Activated CD8-positive, alpha-beta memory T cell treated with anti-CD3 and anti-CD28 coated beads, Interleukin-2, amount 10 ng/mL, durations not matched to agents 7 days and 5 days (primary cell): ENCODE measurements at regions not wholly inside any gene's neighbourhood (a gene's known extent, or its start where the extent isn't known, plus 50 kb on each side); places are given as distances from the start of the nearest gene placed in this dataset.

Experiments
- ATAC-seq: fragments of 150-1000 bp; cut with Tn5 transposase; one replicate; pipeline ENCODE4 v1.10.0; 2021; ENCODE audit warnings: moderate library complexity
- CTCF ChIA-PET: fragments of 350-600 bp; sonication (Branson Sonifier 250); formaldehyde crosslinking; loops from one replicate; lab custom pipeline; 2021; ENCODE audit warnings: antibody characterized with exemption; lab: Charles Lee
- DNase-seq: peaks from one replicate; pipeline ENCODE4 v3.0.0-alpha.2; 2020
- H3K27ac Mint-ChIP-seq: one replicate; pipeline ENCODE4 v1.8.0; 2021; ENCODE audit warnings: mild to moderate bottlenecking, mixed read lengths
- H3K27me3 Mint-ChIP-seq: one replicate; pipeline ENCODE4 v1.8.0; 2021; ENCODE audit warnings: mixed read lengths
- H3K36me3 Mint-ChIP-seq: one replicate; pipeline ENCODE4 v1.8.0; 2021; ENCODE audit warnings: mild to moderate bottlenecking, mixed read lengths
- H3K4me1 Mint-ChIP-seq: one replicate; pipeline ENCODE4 v1.8.0; 2021; ENCODE audit warnings: mixed read lengths
- H3K4me3 Mint-ChIP-seq: one replicate; pipeline ENCODE4 v1.8.0; 2021; ENCODE audit warnings: mild to moderate bottlenecking, moderate library complexity, mixed read lengths
- H3K9me3 Mint-ChIP-seq: one replicate; pipeline ENCODE4 v1.8.0; 2022; ENCODE audit warnings: low read depth, mixed read lengths

GRCh38 chr12:69119770-69120169 is 119.6 kb upstream of the CPSF6 start:
- DNase-seq, result no peak
- Mint-ChIP-seq H3K9me3 (no peaks in the 10 kb centered on the region), H3K36me3 (no peaks in the 10 kb centered on the region), H3K27me3 (peaks cover 7% of the 10 kb centered on the region), H3K4me1 (no peaks in the 10 kb centered on the region), H3K27ac (no peak overlapping the region), H3K4me3 (no peak overlapping the region)
- CTCF ChIA-PET, result no interaction called here
- no peak for ATAC-seq

- no peak overlapping the region for H3K27ac Mint-ChIP-seq
- CTCF ChIA-PET, result no interaction called here
These were observed 119.0 kb upstream of the CPSF6 start for GRCh38 chr12:69120354-69120753.

GRCh38 chr12:69123311-69123710 is 116.1 kb upstream of the CPSF6 start:
- Mint-ChIP-seq H3K27ac (no peak overlapping the region), H3K9me3 (no peaks in the 10 kb centered on the region), H3K36me3 (no peaks in the 10 kb centered on the region), H3K4me3 (no peak overlapping the region), H3K27me3 (peaks cover 11% of the 10 kb centered on the region), H3K4me1 (no peaks in the 10 kb centered on the region)
- CTCF ChIA-PET, result no interaction called here
- no peak for ATAC-seq
- DNase-seq, result no peak

More at GRCh38 chr12:69120354-69120753, 119.0 kb upstream of the CPSF6 start:
- no peak for ATAC-seq
- no peak for DNase-seq
- H3K4me1 Mint-ChIP-seq, result no peaks in the 10 kb centered on the region
- no peaks in the 10 kb centered on the region for H3K9me3 Mint-ChIP-seq
- no peaks in the 10 kb centered on the region for H3K36me3 Mint-ChIP-seq
- H3K27me3 Mint-ChIP-seq, result peaks cover 7% of the 10 kb centered on the region
- H3K4me3 Mint-ChIP-seq, result no peak overlapping the region

GRCh38 chr12:69123919-69124638 is 115.3 kb upstream of the CPSF6 start:
- H3K4me1 Mint-ChIP-seq, result no peaks in the 10 kb centered on the region
- no peaks in the 10 kb centered on the region for H3K9me3 Mint-ChIP-seq
- CTCF ChIA-PET, result no interaction called here
- ATAC-seq (no peak), DNase-seq (no peak)
- H3K27ac Mint-ChIP-seq, result no peak overlapping the region
- no peak overlapping the region for H3K4me3 Mint-ChIP-seq
- H3K27me3 Mint-ChIP-seq, result peaks cover 11% of the 10 kb centered on the region
- H3K36me3 Mint-ChIP-seq, result no peaks in the 10 kb centered on the region

GRCh38 chr12:69129017-69129416 is 110.4 kb upstream of the CPSF6 start:
- CTCF ChIA-PET, result interaction anchor here (1.4 kb wide), 1 partner anchor 48 kb away, joined by 3 read pairs; no protein-coding TSS in a partner anchor
- ATAC-seq, result no peak
- H3K36me3 Mint-ChIP-seq, result no peaks in the 10 kb centered on the region
- no peak overlapping the region for H3K4me3 Mint-ChIP-seq
- H3K4me1 Mint-ChIP-seq, result no peaks in the 10 kb centered on the region
- H3K27ac Mint-ChIP-seq, result no peak overlapping the region
- H3K9me3 Mint-ChIP-seq, result no peaks in the 10 kb centered on the region
- DNase-seq, result no peak
- peaks cover 18% of the 10 kb centered on the region for H3K27me3 Mint-ChIP-seq

- CTCF ChIA-PET, result interaction anchor here (1.4 kb wide), 1 partner anchor 48 kb away, joined by 3 read pairs; no protein-coding TSS in a partner anchor
- Mint-ChIP-seq H3K27me3 (peaks cover 19% of the 10 kb centered on the region), H3K9me3 (no peaks in the 10 kb centered on the region), H3K36me3 (no peaks in the 10 kb centered on the region), H3K4me3 (no peak overlapping the region), H3K27ac (no peak overlapping the region), H3K4me1 (no peaks in the 10 kb centered on the region)
- ATAC-seq, result no peak
- DNase-seq, result no peak
These were observed 109.8 kb upstream of the CPSF6 start for GRCh38 chr12:69129564-69129963.

GRCh38 chr12:69130064-69130463 is 109.3 kb upstream of the CPSF6 start:
- CTCF ChIA-PET, result interaction anchor here (1.4 kb wide), 1 partner anchor 47 kb away, joined by 3 read pairs; no protein-coding TSS in a partner anchor
- Mint-ChIP-seq H3K4me1 (no peaks in the 10 kb centered on the region), H3K27ac (no peak overlapping the region), H3K9me3 (no peaks in the 10 kb centered on the region), H3K27me3 (peaks cover 17% of the 10 kb centered on the region), H3K4me3 (no peak overlapping the region), H3K36me3 (no peaks in the 10 kb centered on the region)
- ATAC-seq (no peak), DNase-seq (no peak)

- no peak overlapping the region for H3K27ac Mint-ChIP-seq
- no peak for ATAC-seq
- H3K9me3 Mint-ChIP-seq, result no peaks in the 10 kb centered on the region
- CTCF ChIA-PET, result no interaction called here
- H3K27me3 Mint-ChIP-seq, result peaks cover 20% of the 10 kb centered on the region
- no peaks in the 10 kb centered on the region for H3K36me3 Mint-ChIP-seq
- H3K4me3 Mint-ChIP-seq, result no peak overlapping the region
- DNase-seq, result no peak
- H3K4me1 Mint-ChIP-seq, result no peaks in the 10 kb centered on the region
These were observed 108.3 kb upstream of the CPSF6 start for GRCh38 chr12:69131077-69131476.

GRCh38 chr12:69136931-69137613 is 102.3 kb upstream of the CPSF6 start:
- DNase-seq, result no peak
- Mint-ChIP-seq H3K4me1 (no peaks in the 10 kb centered on the region), H3K4me3 (no peak overlapping the region), H3K27me3 (peaks cover 26% of the 10 kb centered on the region), H3K9me3 (peaks cover 8% of the 10 kb centered on the region), H3K36me3 (no peaks in the 10 kb centered on the region), H3K27ac (no peak overlapping the region)
- CTCF ChIA-PET, result no interaction called here
- ATAC-seq, result no peak

- CTCF ChIA-PET, result interaction anchor here (1.6 kb wide), 1 partner anchor 16 kb away, joined by 5 read pairs; no protein-coding TSS in a partner anchor
- H3K36me3 Mint-ChIP-seq, result no peaks in the 10 kb centered on the region
- no peak for DNase-seq
- H3K27ac Mint-ChIP-seq, result no peak overlapping the region
- peaks cover 8% of the 10 kb centered on the region for H3K9me3 Mint-ChIP-seq
- H3K4me1 Mint-ChIP-seq, result no peaks in the 10 kb centered on the region
- ATAC-seq, result no peak
- no peak overlapping the region for H3K4me3 Mint-ChIP-seq
- H3K27me3 Mint-ChIP-seq, result peaks cover 13% of the 10 kb centered on the region
These were observed 98.3 kb upstream of the CPSF6 start for GRCh38 chr12:69141074-69141473.

- H3K36me3 Mint-ChIP-seq, result no peaks in the 10 kb centered on the region
- CTCF ChIA-PET, result no interaction called here
- DNase-seq, result no peak
- H3K27me3 Mint-ChIP-seq, result no peaks in the 10 kb centered on the region
- no peak overlapping the region for H3K4me3 Mint-ChIP-seq
- peaks cover 8% of the 10 kb centered on the region for H3K4me1 Mint-ChIP-seq
- H3K9me3 Mint-ChIP-seq, result no peaks in the 10 kb centered on the region
- no peak for ATAC-seq
- no peak overlapping the region for H3K27ac Mint-ChIP-seq
These were observed 90.1 kb upstream of the CPSF6 start for GRCh38 chr12:69149270-69149669.

- ATAC-seq, result no peak
- H3K4me3 Mint-ChIP-seq, result no peak overlapping the region
- no peaks in the 10 kb centered on the region for H3K9me3 Mint-ChIP-seq
- DNase-seq, result no peak
- H3K27ac Mint-ChIP-seq, result no peak overlapping the region
- no peaks in the 10 kb centered on the region for H3K36me3 Mint-ChIP-seq
- peaks cover 17% of the 10 kb centered on the region for H3K4me1 Mint-ChIP-seq
- CTCF ChIA-PET, result no interaction called here
- H3K27me3 Mint-ChIP-seq, result no peaks in the 10 kb centered on the region
These were observed 89.1 kb upstream of the CPSF6 start for GRCh38 chr12:69150083-69150795.

- H3K9me3 Mint-ChIP-seq, result no peaks in the 10 kb centered on the region
- CTCF ChIA-PET, result no interaction called here
- H3K27me3 Mint-ChIP-seq, result no peaks in the 10 kb centered on the region
- no peak for ATAC-seq
- no peak for DNase-seq
- peaks cover 17% of the 10 kb centered on the region for H3K4me1 Mint-ChIP-seq
- H3K4me3 Mint-ChIP-seq, result no peak overlapping the region
- no peak overlapping the region for H3K27ac Mint-ChIP-seq
- no peaks in the 10 kb centered on the region for H3K36me3 Mint-ChIP-seq
These were observed 88.6 kb upstream of the CPSF6 start for GRCh38 chr12:69150796-69151127.
